ENCODE measurements at regions not wholly inside any gene's neighbourhood (a gene's known extent, or its start where the extent isn't known, plus 50 kb on each side); places are given as distances from the start of the nearest gene placed in this dataset.

GRCh38 chr11:122563761-122564160 is 91.8 kb upstream of the UBASH3B start:
- no peak for TF ChIP-seq EZH2 (IDR thresholded peaks at IDR 0.05; ENCODE audit: low read length)
- TF ChIP-seq CTCF (optimal IDR thresholded peaks at IDR 0.05 in 1 of 3, IDR thresholded peaks at IDR 0.05 in 1 of 3, conservative IDR thresholded peaks at IDR 0.05 in 1 of 3; ENCODE audit: extremely low read depth in 1 of 3, insufficient read depth in 2 of 3, low read length in 3 of 3), result no peak
